DND-41 (cell line): ENCODE measurements at regions not wholly inside any gene's neighbourhood (a gene's known extent, or its start where the extent isn't known, plus 50 kb on each side); places are given as distances from the start of the nearest gene placed in this dataset.

Experiments used
- ATAC-seq: fragments of 200-7000 bp; cut with Tn5 transposase; 3 replicates; pipeline ENCODE4 v1.9.1; 2021; ENCODE audit warnings: low read depth; ENCODE audit not compliant: insufficient read depth
- DNase-seq: peaks from one replicate; pipeline ENCODE4 v3.0.0-alpha.2; 2020
- H2AFZ ChIP-seq: 2 replicates; pipeline ENCODE4 v1.6.0; 2012; ENCODE audit warnings: low read depth, low read length
- H3K27ac ChIP-seq: 2 replicates; pipeline ENCODE4 v1.5.1; 2012; ENCODE audit warnings: low read length, inconsistent platforms
- H3K27me3 ChIP-seq: fragments of 200-600 bp; sonication (generic); 2 replicates; pipeline ENCODE4 v1.6.0; 2012; ENCODE audit warnings: low read length, mild to moderate bottlenecking, inconsistent platforms; ENCODE audit not compliant: insufficient read depth, poor library complexity
- H3K36me3 ChIP-seq: 2 replicates; pipeline ENCODE4 v1.5.1; 2012; ENCODE audit warnings: low read length, inconsistent platforms; ENCODE audit not compliant: insufficient read depth
- H3K4me1 ChIP-seq: 2 replicates; pipeline ENCODE4 v1.5.1; 2012; ENCODE audit warnings: mild to moderate bottlenecking, low read length; ENCODE audit not compliant: insufficient read depth
- H3K4me2 ChIP-seq: 2 replicates; pipeline ENCODE4 v1.6.0; 2012; ENCODE audit warnings: mild to moderate bottlenecking, moderate library complexity, low read length, inconsistent platforms; ENCODE audit not compliant: insufficient read depth
- H3K4me3 ChIP-seq, 2 experiments: fragments of 200-600 bp in 1 of 2; shearing (Covaris generic) in 1 of 2; 2 replicates each; pipeline ENCODE4 v1.5.1; 2012 to 2016; ENCODE audit warnings: inconsistent platforms in 2 of 2, low read length in 2 of 2, mild to moderate bottlenecking in 2 of 2, low read depth in 1 of 2, moderate library complexity in 1 of 2
- H3K79me2 ChIP-seq: 2 replicates; pipeline ENCODE4 v1.6.0; 2012; ENCODE audit warnings: low read length, inconsistent platforms; ENCODE audit not compliant: insufficient read depth
- H3K9ac ChIP-seq: 2 replicates; pipeline ENCODE4 v1.6.0; 2012; ENCODE audit warnings: low read depth, mild to moderate bottlenecking, inconsistent platforms, low read length, moderate library complexity
- H3K9me3 ChIP-seq: 2 replicates; pipeline ENCODE4 v1.5.1; 2012; ENCODE audit warnings: low read length, moderate library complexity, mild to moderate bottlenecking, inconsistent platforms; ENCODE audit not compliant: insufficient read depth, severe bottlenecking
- H4K20me1 ChIP-seq: 2 replicates; pipeline ENCODE4 v1.6.0; 2012; ENCODE audit warnings: low read length; ENCODE audit not compliant: insufficient read depth
- CTCF ChIP-seq: IDR thresholded peaks from 2 replicates; pipeline ENCODE4 v1.5.1; 2012; ENCODE audit warnings: borderline replicate concordance, low read length, moderate library complexity, mild to moderate bottlenecking; ENCODE audit not compliant: poor library complexity, severe bottlenecking; ENCODE audit errors: extremely low read depth
- EZH2 ChIP-seq: IDR thresholded peaks from 3 replicates; pipeline ENCODE4 v1.6.1; 2012; ENCODE audit warnings: borderline replicate concordance, low read depth, mild to moderate bottlenecking, moderate library complexity, low read length, inconsistent platforms; ENCODE audit not compliant: severe bottlenecking

GRCh38 chr13:80137994-80138393 lies 202.9 kb downstream of the SPRY2 start:
- TF ChIP-seq EZH2 (no peak), CTCF (no peak)
- Histone ChIP-seq H3K4me3 (no peak overlapping the region), H3K27ac (no peak overlapping the region), H4K20me1 (no peaks in the 10 kb centered on the region), H3K79me2 (no peaks in the 10 kb centered on the region), H3K27me3 (peaks cover 2% of the 10 kb centered on the region), H3K4me2 (no peak overlapping the region), H3K36me3 (no peaks in the 10 kb centered on the region), H3K4me1 (no peaks in the 10 kb centered on the region), H2AFZ (no peak overlapping the region), H3K9me3 (no peaks in the 10 kb centered on the region), H3K9ac (no peak overlapping the region)
- DNase-seq: no peak
- ATAC-seq: no peak

- H3K4me2 ChIP-seq: no peak overlapping the region
- H3K27ac ChIP-seq: no peak overlapping the region
- H3K4me1 ChIP-seq: no peaks in the 10 kb centered on the region
These were observed 206.6 kb downstream of the SPRY2 start for GRCh38 chr13:80134346-80134745.

GRCh38 chr13:80133631-80134261 lies 207.2 kb downstream of the SPRY2 start:
- H3K27ac ChIP-seq: no peak overlapping the region
- H4K20me1 ChIP-seq: no peaks in the 10 kb centered on the region
- ATAC-seq (no peak), DNase-seq (no peak)
- H3K79me2 ChIP-seq: no peaks in the 10 kb centered on the region
- H3K9me3 ChIP-seq: no peaks in the 10 kb centered on the region
- H3K9ac ChIP-seq: no peak overlapping the region
- H3K4me2 ChIP-seq: no peak overlapping the region
- H2AFZ ChIP-seq: no peak overlapping the region
- H3K27me3 ChIP-seq: peaks cover 5% of the 10 kb centered on the region
- H3K36me3 ChIP-seq: no peaks in the 10 kb centered on the region
- no peak overlapping the region for H3K4me3 ChIP-seq
- H3K4me1 ChIP-seq: no peaks in the 10 kb centered on the region
- no peak for TF ChIP-seq EZH2
- no peak for TF ChIP-seq CTCF

More at GRCh38 chr13:80134346-80134745, 206.6 kb downstream of the SPRY2 start:
- no peaks in the 10 kb centered on the region for H3K79me2 ChIP-seq
- ATAC-seq (no peak), DNase-seq (no peak)
- TF ChIP-seq EZH2 (no peak), CTCF (no peak)
- no peak overlapping the region for H3K9ac ChIP-seq
- H3K9me3 ChIP-seq: no peaks in the 10 kb centered on the region
- H4K20me1 ChIP-seq: no peaks in the 10 kb centered on the region
- no peaks in the 10 kb centered on the region for H3K36me3 ChIP-seq
- H2AFZ ChIP-seq: no peak overlapping the region
- no peak overlapping the region for H3K4me3 ChIP-seq
- H3K27me3 ChIP-seq: peaks cover 5% of the 10 kb centered on the region
